Spleen (tissue), 11 donors: ENCODE measurements at regions not wholly inside any gene's neighbourhood (a gene's known extent, or its start where the extent isn't known, plus 50 kb on each side); places are given as distances from the start of the nearest gene placed in this dataset.

Experiments
- DNase-seq: peaks from one replicate; pipeline ENCODE4 v3.0.0-alpha.2; 2020
- H3K27ac ChIP-seq, 8 donors: fragments of 200-600 bp; sonication (generic) in 7 of 8; 1 replicate in 4 of 8; 2 replicates in 4 of 8; pipeline versions ENCODE4 v1.5.0 to v1.8.0; 2016 to 2021; ENCODE audit warnings: inconsistent platforms in 4 of 8, mild to moderate bottlenecking in 4 of 8, moderate library complexity in 1 of 8
- H3K27me3 ChIP-seq, 7 donors: fragments of 200-600 bp; sonication (generic) in 6 of 7; replicated peaks in 1 of 7; 1 replicate in 4 of 7; 2 replicates in 3 of 7; pipeline versions ENCODE4 v1.5.0 to v1.8.0; 2016 to 2021; ENCODE audit warnings: inconsistent platforms in 3 of 7, mild to moderate bottlenecking in 1 of 7
- H3K36me3 ChIP-seq, 6 donors: fragments of 200-600 bp; sonication (generic) in 5 of 6; 1 replicate in 4 of 6; 2 replicates in 2 of 6; pipeline versions ENCODE4 v1.5.0 to v1.8.0; 2016 to 2021; ENCODE audit warnings: inconsistent platforms in 2 of 6
- H3K4me1 ChIP-seq, 6 donors: fragments of 200-600 bp; sonication (generic) in 5 of 6; 1 replicate in 3 of 6; 2 replicates in 3 of 6; pipeline versions ENCODE4 v1.5.0 to v1.8.0; 2016 to 2021; ENCODE audit warnings: inconsistent platforms in 3 of 6
- H3K4me3 ChIP-seq, 8 donors: fragments of 200-600 bp; sonication (generic) in 7 of 8; 1 replicate in 4 of 8; 2 replicates in 4 of 8; pipeline versions ENCODE4 v1.5.0 to v1.8.0; 2016 to 2021; ENCODE audit warnings: inconsistent platforms in 4 of 8, mild to moderate bottlenecking in 4 of 8, moderate library complexity in 2 of 8
- H3K9me3 ChIP-seq, 8 donors: fragments of 200-600 bp; sonication (generic) in 7 of 8; 1 replicate in 4 of 8; 2 replicates in 4 of 8; pipeline versions ENCODE4 v1.5.0 to v1.8.0; 2016 to 2021; ENCODE audit warnings: inconsistent platforms in 4 of 8
- CTCF ChIP-seq, 11 experiments: fragments of 200-600 bp in 7 of 11; fragments of 450-650 bp in 4 of 11; sonication (generic) in 4 of 11; IDR thresholded peaks in 8 of 11; conservative IDR thresholded peaks in 3 of 11; 1 replicate in 7 of 11; 2 replicates in 4 of 11; pipeline versions ENCODE4 v1.4.0 to v1.8.0; 2016 to 2021; ENCODE audit warnings: antibody characterized with exemption in 11 of 11, inconsistent platforms in 4 of 11, mild to moderate bottlenecking in 1 of 11
- POLR2A ChIP-seq, 3 donors: fragments of 450-650 bp; IDR thresholded peaks; one replicate each; pipeline ENCODE4 v1.5.1; 2017; ENCODE audit warnings: antibody characterized with exemption in 3 of 3, mild to moderate bottlenecking in 1 of 3
- POLR2AphosphoS5 ChIP-seq, 3 donors: sonication (generic); formaldehyde crosslinking; IDR thresholded peaks; one replicate each; pipeline ENCODE4 v1.5.1; 2017; ENCODE audit warnings: antibody characterized with exemption in 3 of 3
- WGBS, 5 donors: extraction: QIAGEN DNeasy Blood & Tissue Kit in 3 of 5; methylation state at CpG; one replicate each; pipeline versions ENCODE4 v1.1.5 to v1.1.7; 2013 to 2018; 5-methylcytosine and 5-hydroxymethylcytosine counted together
- intact Hi-C: fragments of 100-400 bp; cut with DNase I; formaldehyde crosslinking; loops from one replicate; pipeline ENCODE4 v1.15.0; 2023; ENCODE audit warnings: low total_unique reads
- donor health status: healthy with polysubstance abuse.
- donor health status: DM: no; HTN: no; CAD: no; lungs with moderate emphysema.
- donor health status: DM: no; HTN: no; CAD: no.
- donor health status: Bipolar disorder and iron deficiency.
- donor health status: healthy.
- donor health status: DM: no; HTN: no; CAD: no.
- donor health status: DM: yes; HTN: yes; CAD: no.

GRCh38 chr1:244968881-244969280 is 104.5 kb upstream of the HNRNPU start:
- DNase-seq, result no peak
- no peaks in the 10 kb centered on the region for H3K9me3 ChIP-seq
- H3K27me3 ChIP-seq, result no peaks in the 10 kb centered on the region
- WGBS, 5 donors, result 61 to 74% (median 68%) methylated on average over 4 of the region's 4 CpGs
- H3K4me1 ChIP-seq, result peaks cover 6 to 51% (median 33%) of the 10 kb centered on the region in 6 donors
- H3K36me3 ChIP-seq, result no peaks in the 10 kb centered on the region
- H3K27ac ChIP-seq, result peak overlapping the region; percentile 97 to 100 (median 100)
- TF ChIP-seq POLR2AphosphoS5 (IDR thresholded peaks at IDR 0.05) (no peak), POLR2A (IDR thresholded peaks at IDR 0.05) (no peak), CTCF (IDR thresholded peaks at IDR 0.05 in 8 of 11, conservative IDR thresholded peaks at IDR 0.05 in 3 of 11) (no peak)
- peak overlapping the region in 5 of 8 donors; percentile 55 to 76 (median 73) for H3K4me3 ChIP-seq
- intact Hi-C loops, result loop anchor here (10.0 kb wide), 1 partner anchor 134 kb away; the partner anchor contains the start of gene COX20

- Histone ChIP-seq H3K27me3 (no peaks in the 10 kb centered on the region), H3K9me3 (no peaks in the 10 kb centered on the region), H3K36me3 (no peaks in the 10 kb centered on the region), H3K27ac (peak overlapping the region; percentile 97 to 100 (median 100)), H3K4me3 (peak overlapping the region in 2 of 8 donors; percentile 72 to 76), H3K4me1 (peaks cover 6 to 55% (median 37%) of the 10 kb centered on the region in 6 donors)
- intact Hi-C loops, result loop anchor here (10.0 kb wide), 1 partner anchor 134 kb away; the partner anchor contains the start of gene COX20
- TF ChIP-seq POLR2A (IDR thresholded peaks at IDR 0.05) (no peak), POLR2AphosphoS5 (IDR thresholded peaks at IDR 0.05) (peak in 2 of 3 donors; percentile 37 to 68), CTCF (IDR thresholded peaks at IDR 0.05 in 8 of 11, conservative IDR thresholded peaks at IDR 0.05 in 3 of 11) (no peak)
- peak; percentile 80 for DNase-seq
- 69 to 78% (median 73%) methylated on average over 12 of the region's 12 CpGs for WGBS, 5 donors
Observed at GRCh38 chr1:244968471-244968871, 104.1 kb upstream of the HNRNPU start.

GRCh38 chr1:244967159-244967558 is 102.8 kb upstream of the HNRNPU start:
- 92 to 98% (median 96%) methylated on average over 2 of the region's 2 CpGs for WGBS, 5 donors
- intact Hi-C loops, result loop anchor here (10.0 kb wide), 1 partner anchor 132 kb away; the partner anchor contains the start of gene COX20
- Histone ChIP-seq H3K9me3 (no peaks in the 10 kb centered on the region), H3K36me3 (no peaks in the 10 kb centered on the region), H3K4me3 (no peak overlapping the region), H3K4me1 (peaks cover 6 to 59% (median 38%) of the 10 kb centered on the region in 6 donors), H3K27me3 (no peaks in the 10 kb centered on the region), H3K27ac (no peak overlapping the region)
- DNase-seq, result no peak
- TF ChIP-seq POLR2AphosphoS5 (IDR thresholded peaks at IDR 0.05), result no peak

- WGBS, 5 donors, result 64 to 81% (median 67%) methylated on average over 8 of the region's 8 CpGs
- intact Hi-C loops, result loop anchor here (10.0 kb wide), 1 partner anchor 131 kb away; the partner anchor contains the start of gene COX20
Observed at GRCh38 chr1:244965185-244966030, 101.1 kb upstream of the HNRNPU start.

More at GRCh38 chr1:244965185-244966030, 101.1 kb upstream of the HNRNPU start:
- H3K9me3 ChIP-seq, result no peaks in the 10 kb centered on the region
- no peak for DNase-seq
- TF ChIP-seq POLR2AphosphoS5 (IDR thresholded peaks at IDR 0.05), result no peak
- no peak for TF ChIP-seq POLR2A (IDR thresholded peaks at IDR 0.05)
- TF ChIP-seq CTCF (IDR thresholded peaks at IDR 0.05 in 8 of 11, conservative IDR thresholded peaks at IDR 0.05 in 3 of 11), result no peak
- peaks cover 6 to 51% (median 33%) of the 10 kb centered on the region in 6 donors for H3K4me1 ChIP-seq
- no peak overlapping the region for H3K4me3 ChIP-seq
- H3K27ac ChIP-seq, result peak overlapping the region in 3 of 8 donors; percentile 60 to 72 (median 64)
- H3K27me3 ChIP-seq, result no peaks in the 10 kb centered on the region
- H3K36me3 ChIP-seq, result no peaks in the 10 kb centered on the region
